ENCODE measurements at regions not wholly inside any gene's neighbourhood (a gene's known extent, or its start where the extent isn't known, plus 50 kb on each side); places are given as distances from the start of the nearest gene placed in this dataset.

DNA sequence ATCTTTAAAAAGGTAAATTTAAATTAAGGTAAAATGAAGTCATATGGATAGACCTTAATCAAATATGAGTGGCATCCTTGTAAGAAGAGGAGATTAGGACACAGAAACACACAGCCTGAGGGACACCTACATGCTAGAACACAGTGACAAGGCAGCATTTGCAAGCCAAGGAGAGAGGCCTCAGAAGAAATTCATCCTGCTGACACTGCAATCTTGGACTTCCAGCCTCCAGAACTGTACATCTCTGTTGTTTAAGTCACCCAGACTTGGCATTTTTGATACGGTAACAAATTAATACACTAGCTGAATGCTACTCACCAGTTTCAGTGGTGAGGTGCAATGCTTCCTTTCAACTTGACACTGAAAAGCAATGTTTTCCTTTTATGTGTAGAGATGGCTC is 305.0 kb downstream of the TDRD15 start:
- POLR2A ChIA-PET: no interaction called here
- Histone ChIP-seq H3K36me3 (ENCODE audit: control insufficient read depth in 2 of 2, insufficient read depth in 1 of 2, low read length in 2 of 2) (no peaks in the 10 kb centered on the region), H3K9me3 (ENCODE audit: control insufficient read depth, insufficient read depth, low read depth, low read length) (no peaks in the 10 kb centered on the region), H3K27ac (ENCODE audit: extremely low read depth, low read depth, low read length) (no peak overlapping the region), H3K4me3 (ENCODE audit: low read depth, low read length) (no peak overlapping the region), H3K4me1 (ENCODE audit: control insufficient read depth, insufficient read depth, low read length) (no peaks in the 10 kb centered on the region)
- CTCF ChIA-PET: interaction anchor here (0.7 kb wide), 1 partner anchor 808 kb away, joined by 3 read pairs; no protein-coding TSS in a partner anchor
- no peak for TF ChIP-seq ZNF274 (IDR thresholded peaks at IDR 0.05; ENCODE audit: low read length)
- no peak for TF ChIP-seq ZNF274 (tag by site-specific recombination; IDR thresholded peaks at IDR 0.05; ENCODE audit: borderline replicate concordance)
- no peak for TF ChIP-seq ZNF529 (tag by site-specific recombination; IDR thresholded peaks at IDR 0.05; ENCODE audit: insufficient replicate concordance)
- no peak for TF ChIP-seq ZNF544 (tag by site-specific recombination; IDR thresholded peaks at IDR 0.05)
- TF ChIP-seq ZNF621 (tag by site-specific recombination; IDR thresholded peaks at IDR 0.05): no peak
- TF ChIP-seq, protein P1, sequence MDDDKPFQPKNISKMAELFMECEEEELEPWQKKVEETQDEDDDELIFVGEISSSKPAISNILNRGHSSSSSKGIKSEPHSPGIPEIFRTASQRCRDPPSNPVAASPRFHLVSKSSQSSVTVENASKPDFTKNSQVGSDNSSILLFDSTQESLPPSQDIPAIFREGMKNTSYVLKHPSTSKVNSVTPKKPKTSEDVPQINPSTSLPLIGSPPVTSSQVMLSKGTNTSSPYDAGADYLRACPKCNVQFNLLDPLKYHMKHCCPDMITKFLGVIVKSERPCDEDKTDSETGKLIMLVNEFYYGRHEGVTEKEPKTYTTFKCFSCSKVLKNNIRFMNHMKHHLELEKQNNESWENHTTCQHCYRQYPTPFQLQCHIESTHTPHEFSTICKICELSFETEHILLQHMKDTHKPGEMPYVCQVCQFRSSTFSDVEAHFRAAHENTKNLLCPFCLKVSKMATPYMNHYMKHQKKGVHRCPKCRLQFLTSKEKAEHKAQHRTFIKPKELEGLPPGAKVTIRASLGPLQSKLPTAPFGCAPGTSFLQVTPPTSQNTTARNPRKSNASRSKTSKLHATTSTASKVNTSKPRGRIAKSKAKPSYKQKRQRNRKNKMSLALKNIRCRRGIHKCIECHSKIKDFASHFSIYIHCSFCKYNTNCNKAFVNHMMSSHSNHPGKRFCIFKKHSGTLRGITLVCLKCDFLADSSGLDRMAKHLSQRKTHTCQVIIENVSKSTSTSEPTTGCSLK (tag by site-specific recombination; IDR thresholded peaks at IDR 0.05): no peak
- no peak for TF ChIP-seq ZNF785 (tag by site-specific recombination; IDR thresholded peaks at IDR 0.05)
- TF ChIP-seq ZNF133 (tag by site-specific recombination; IDR thresholded peaks at IDR 0.05): no peak
- TF ChIP-seq ZNF792 (tag by site-specific recombination; IDR thresholded peaks at IDR 0.05): no peak
- TF ChIP-seq, protein P2, sequence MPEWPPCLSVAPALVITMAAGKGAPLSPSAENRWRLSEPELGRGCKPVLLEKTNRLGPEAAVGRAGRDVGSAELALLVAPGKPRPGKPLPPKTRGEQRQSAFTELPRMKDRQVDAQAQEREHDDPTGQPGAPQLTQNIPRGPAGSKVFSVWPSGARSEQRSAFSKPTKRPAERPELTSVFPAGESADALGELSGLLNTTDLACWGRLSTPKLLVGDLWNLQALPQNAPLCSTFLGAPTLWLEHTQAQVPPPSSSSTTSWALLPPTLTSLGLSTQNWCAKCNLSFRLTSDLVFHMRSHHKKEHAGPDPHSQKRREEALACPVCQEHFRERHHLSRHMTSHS (tag by site-specific recombination; IDR thresholded peaks at IDR 0.05): no peak
- TF ChIP-seq, protein P3, sequence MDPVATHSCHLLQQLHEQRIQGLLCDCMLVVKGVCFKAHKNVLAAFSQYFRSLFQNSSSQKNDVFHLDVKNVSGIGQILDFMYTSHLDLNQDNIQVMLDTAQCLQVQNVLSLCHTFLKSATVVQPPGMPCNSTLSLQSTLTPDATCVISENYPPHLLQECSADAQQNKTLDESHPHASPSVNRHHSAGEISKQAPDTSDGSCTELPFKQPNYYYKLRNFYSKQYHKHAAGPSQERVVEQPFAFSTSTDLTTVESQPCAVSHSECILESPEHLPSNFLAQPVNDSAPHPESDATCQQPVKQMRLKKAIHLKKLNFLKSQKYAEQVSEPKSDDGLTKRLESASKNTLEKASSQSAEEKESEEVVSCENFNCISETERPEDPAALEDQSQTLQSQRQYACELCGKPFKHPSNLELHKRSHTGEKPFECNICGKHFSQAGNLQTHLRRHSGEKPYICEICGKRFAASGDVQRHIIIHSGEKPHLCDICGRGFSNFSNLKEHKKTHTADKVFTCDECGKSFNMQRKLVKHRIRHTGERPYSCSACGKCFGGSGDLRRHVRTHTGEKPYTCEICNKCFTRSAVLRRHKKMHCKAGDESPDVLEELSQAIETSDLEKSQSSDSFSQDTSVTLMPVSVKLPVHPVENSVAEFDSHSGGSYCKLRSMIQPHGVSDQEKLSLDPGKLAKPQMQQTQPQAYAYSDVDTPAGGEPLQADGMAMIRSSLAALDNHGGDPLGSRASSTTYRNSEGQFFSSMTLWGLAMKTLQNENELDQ (tag by site-specific recombination; IDR thresholded peaks at IDR 0.05; ENCODE audit: low read depth): no peak
- TF ChIP-seq ZNF791 (tag by site-specific recombination; IDR thresholded peaks at IDR 0.05): no peak
- TF ChIP-seq ZNF830 (tag by site-specific recombination; IDR thresholded peaks at IDR 0.05; ENCODE audit: low read depth): no peak
- TF ChIP-seq ZNF266 (tag by site-specific recombination; IDR thresholded peaks at IDR 0.05; ENCODE audit: low read depth): no peak
- TF ChIP-seq, protein P4, sequence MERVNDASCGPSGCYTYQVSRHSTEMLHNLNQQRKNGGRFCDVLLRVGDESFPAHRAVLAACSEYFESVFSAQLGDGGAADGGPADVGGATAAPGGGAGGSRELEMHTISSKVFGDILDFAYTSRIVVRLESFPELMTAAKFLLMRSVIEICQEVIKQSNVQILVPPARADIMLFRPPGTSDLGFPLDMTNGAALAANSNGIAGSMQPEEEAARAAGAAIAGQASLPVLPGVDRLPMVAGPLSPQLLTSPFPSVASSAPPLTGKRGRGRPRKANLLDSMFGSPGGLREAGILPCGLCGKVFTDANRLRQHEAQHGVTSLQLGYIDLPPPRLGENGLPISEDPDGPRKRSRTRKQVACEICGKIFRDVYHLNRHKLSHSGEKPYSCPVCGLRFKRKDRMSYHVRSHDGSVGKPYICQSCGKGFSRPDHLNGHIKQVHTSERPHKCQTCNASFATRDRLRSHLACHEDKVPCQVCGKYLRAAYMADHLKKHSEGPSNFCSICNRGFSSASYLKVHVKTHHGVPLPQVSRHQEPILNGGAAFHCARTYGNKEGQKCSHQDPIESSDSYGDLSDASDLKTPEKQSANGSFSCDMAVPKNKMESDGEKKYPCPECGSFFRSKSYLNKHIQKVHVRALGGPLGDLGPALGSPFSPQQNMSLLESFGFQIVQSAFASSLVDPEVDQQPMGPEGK (tag by site-specific recombination; IDR thresholded peaks at IDR 0.05): no peak
- no peak for TF ChIP-seq ZFP3 (tag by site-specific recombination; IDR thresholded peaks at IDR 0.05; ENCODE audit: low read depth)

DNA sequence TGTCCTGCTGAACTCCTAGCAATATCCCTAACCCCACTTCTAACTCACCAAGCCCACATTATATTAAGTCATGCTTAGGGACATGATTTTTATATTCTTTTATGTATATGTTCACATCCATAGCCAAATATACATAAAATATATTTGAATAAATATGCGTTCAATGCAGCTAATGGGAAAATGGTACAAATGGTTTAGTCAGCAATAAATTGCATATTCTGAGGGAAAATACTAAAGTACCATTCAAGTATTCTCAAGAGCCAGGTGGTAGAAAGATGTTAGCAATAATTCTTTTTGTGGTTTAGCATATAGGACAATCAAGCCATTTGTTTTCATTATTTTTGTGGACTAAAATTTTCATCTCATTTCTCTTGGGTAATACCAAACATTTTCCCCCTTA is 306.0 kb downstream of the TDRD15 start:
- Histone ChIP-seq H3K9me3 (ENCODE audit: control insufficient read depth, insufficient read depth, low read depth, low read length) (no peaks in the 10 kb centered on the region), H3K4me1 (ENCODE audit: control insufficient read depth, insufficient read depth, low read length) (no peaks in the 10 kb centered on the region), H3K4me3 (ENCODE audit: low read depth, low read length) (no peak overlapping the region), H3K27ac (ENCODE audit: extremely low read depth, low read depth, low read length) (no peak overlapping the region), H3K36me3 (ENCODE audit: control insufficient read depth in 2 of 2, insufficient read depth in 1 of 2, low read length in 2 of 2) (no peaks in the 10 kb centered on the region)
- CTCF ChIA-PET: no interaction called here
- POLR2A ChIA-PET: no interaction called here
- TF ChIP-seq ZIC2 (tag by site-specific recombination; IDR thresholded peaks at IDR 0.05) (no peak), ZNF843 (tag by site-specific recombination; IDR thresholded peaks at IDR 0.05) (no peak), GFI1B (tag by site-specific recombination; IDR thresholded peaks at IDR 0.05) (no peak), ZNF473 (tag by site-specific recombination; IDR thresholded peaks at IDR 0.05) (no peak)
- TF ChIP-seq, protein P5, sequence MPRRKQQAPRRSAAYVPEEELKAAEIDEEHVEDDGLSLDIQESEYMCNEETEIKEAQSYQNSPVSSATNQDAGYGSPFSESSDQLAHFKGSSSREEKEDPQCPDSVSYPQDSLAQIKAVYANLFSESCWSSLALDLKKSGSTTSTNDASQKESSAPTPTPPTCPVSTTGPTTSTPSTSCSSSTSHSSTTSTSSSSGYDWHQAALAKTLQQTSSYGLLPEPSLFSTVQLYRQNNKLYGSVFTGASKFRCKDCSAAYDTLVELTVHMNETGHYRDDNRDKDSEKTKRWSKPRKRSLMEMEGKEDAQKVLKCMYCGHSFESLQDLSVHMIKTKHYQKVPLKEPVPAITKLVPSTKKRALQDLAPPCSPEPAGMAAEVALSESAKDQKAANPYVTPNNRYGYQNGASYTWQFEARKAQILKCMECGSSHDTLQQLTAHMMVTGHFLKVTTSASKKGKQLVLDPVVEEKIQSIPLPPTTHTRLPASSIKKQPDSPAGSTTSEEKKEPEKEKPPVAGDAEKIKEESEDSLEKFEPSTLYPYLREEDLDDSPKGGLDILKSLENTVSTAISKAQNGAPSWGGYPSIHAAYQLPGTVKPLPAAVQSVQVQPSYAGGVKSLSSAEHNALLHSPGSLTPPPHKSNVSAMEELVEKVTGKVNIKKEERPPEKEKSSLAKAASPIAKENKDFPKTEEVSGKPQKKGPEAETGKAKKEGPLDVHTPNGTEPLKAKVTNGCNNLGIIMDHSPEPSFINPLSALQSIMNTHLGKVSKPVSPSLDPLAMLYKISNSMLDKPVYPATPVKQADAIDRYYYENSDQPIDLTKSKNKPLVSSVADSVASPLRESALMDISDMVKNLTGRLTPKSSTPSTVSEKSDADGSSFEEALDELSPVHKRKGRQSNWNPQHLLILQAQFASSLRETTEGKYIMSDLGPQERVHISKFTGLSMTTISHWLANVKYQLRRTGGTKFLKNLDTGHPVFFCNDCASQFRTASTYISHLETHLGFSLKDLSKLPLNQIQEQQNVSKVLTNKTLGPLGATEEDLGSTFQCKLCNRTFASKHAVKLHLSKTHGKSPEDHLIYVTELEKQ (tag by site-specific recombination; IDR thresholded peaks at IDR 0.05; ENCODE audit: borderline replicate concordance): no peak
- TF ChIP-seq, protein P6, sequence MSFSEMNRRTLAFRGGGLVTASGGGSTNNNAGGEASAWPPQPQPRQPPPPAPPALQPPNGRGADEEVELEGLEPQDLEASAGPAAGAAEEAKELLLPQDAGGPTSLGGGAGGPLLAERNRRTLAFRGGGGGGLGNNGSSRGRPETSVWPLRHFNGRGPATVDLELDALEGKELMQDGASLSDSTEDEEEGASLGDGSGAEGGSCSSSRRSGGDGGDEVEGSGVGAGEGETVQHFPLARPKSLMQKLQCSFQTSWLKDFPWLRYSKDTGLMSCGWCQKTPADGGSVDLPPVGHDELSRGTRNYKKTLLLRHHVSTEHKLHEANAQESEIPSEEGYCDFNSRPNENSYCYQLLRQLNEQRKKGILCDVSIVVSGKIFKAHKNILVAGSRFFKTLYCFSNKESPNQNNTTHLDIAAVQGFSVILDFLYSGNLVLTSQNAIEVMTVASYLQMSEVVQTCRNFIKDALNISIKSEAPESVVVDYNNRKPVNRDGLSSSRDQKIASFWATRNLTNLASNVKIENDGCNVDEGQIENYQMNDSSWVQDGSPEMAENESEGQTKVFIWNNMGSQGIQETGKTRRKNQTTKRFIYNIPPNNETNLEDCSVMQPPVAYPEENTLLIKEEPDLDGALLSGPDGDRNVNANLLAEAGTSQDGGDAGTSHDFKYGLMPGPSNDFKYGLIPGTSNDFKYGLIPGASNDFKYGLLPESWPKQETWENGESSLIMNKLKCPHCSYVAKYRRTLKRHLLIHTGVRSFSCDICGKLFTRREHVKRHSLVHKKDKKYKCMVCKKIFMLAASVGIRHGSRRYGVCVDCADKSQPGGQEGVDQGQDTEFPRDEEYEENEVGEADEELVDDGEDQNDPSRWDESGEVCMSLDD (tag by site-specific recombination; IDR thresholded peaks at IDR 0.05): no peak

All from HEK293 (cell line).